Endodermal cell (in vitro differentiated cells): ENCODE measurements at regions not wholly inside any gene's neighbourhood (a gene's known extent, or its start where the extent isn't known, plus 50 kb on each side); places are given as distances from the start of the nearest gene placed in this dataset.

Experiments used
- DNase-seq: peaks from one replicate; pipeline ENCODE4 v3.0.0-alpha.2; 2017
- H3K27ac ChIP-seq: 2 replicates; pipeline ENCODE4 v1.5.1; 2013; ENCODE audit warnings: mild to moderate bottlenecking, low read depth, low read length, moderate library complexity
- H3K27me3 ChIP-seq: 2 replicates; pipeline ENCODE4 v1.6.1; 2013; ENCODE audit warnings: mild to moderate bottlenecking, low read length, moderate library complexity; ENCODE audit not compliant: insufficient read depth, control insufficient read depth, poor library complexity, severe bottlenecking
- H3K36me3 ChIP-seq: 2 replicates; pipeline ENCODE4 v1.7.0; 2013; ENCODE audit warnings: mild to moderate bottlenecking, low read length, moderate library complexity; ENCODE audit not compliant: control insufficient read depth, insufficient read depth
- H3K4me1 ChIP-seq: one replicate; pipeline ENCODE4 v1.7.0; 2013; ENCODE audit warnings: low read length; ENCODE audit not compliant: control insufficient read depth, insufficient read depth
- H3K4me3 ChIP-seq: 2 replicates; pipeline ENCODE4 v1.5.1; 2013; ENCODE audit warnings: mild to moderate bottlenecking, low read length, moderate library complexity
- H3K9ac ChIP-seq: 2 replicates; pipeline ENCODE4 v1.6.1; 2013; ENCODE audit warnings: mild to moderate bottlenecking, low read length, moderate library complexity; ENCODE audit not compliant: poor library complexity, severe bottlenecking; ENCODE audit errors: extremely low read depth
- H3K9me3 ChIP-seq: 2 replicates; pipeline ENCODE4 v1.6.1; 2013; ENCODE audit warnings: mild to moderate bottlenecking, low read length, moderate library complexity; ENCODE audit not compliant: control insufficient read depth
- H3K27ac Mint-ChIP-seq: 2 replicates; pipeline ENCODE4 v1.8.0; 2020; ENCODE audit warnings: mixed read lengths
- H3K27me3 Mint-ChIP-seq: 2 replicates; pipeline ENCODE4 v1.8.0; 2021; ENCODE audit warnings: mild to moderate bottlenecking, mixed read lengths; ENCODE audit not compliant: insufficient read depth
- H3K36me3 Mint-ChIP-seq: 2 replicates; pipeline ENCODE4 v1.8.0; 2020; ENCODE audit warnings: low read depth, mixed read lengths
- H3K4me1 Mint-ChIP-seq: 2 replicates; pipeline ENCODE4 v1.8.0; 2020; ENCODE audit warnings: mixed read lengths
- H3K4me3 Mint-ChIP-seq: 2 replicates; pipeline ENCODE4 v1.8.0; 2020; ENCODE audit warnings: mild to moderate bottlenecking, moderate library complexity, mixed read lengths
- H3K9me3 Mint-ChIP-seq: 2 replicates; pipeline ENCODE4 v1.8.0; 2020; ENCODE audit warnings: mild to moderate bottlenecking, mixed read lengths
- WGBS, 2 experiments: methylation state at CpG; one replicate each; pipeline versions ENCODE4 v1.1.5 to v1.1.7; 2013; ENCODE audit warnings: missing lambda C conversion rate in 2 of 2, mixed read lengths in 1 of 2; ENCODE audit not compliant: insufficient coverage in 1 of 2, insufficient read length in 1 of 2; 5-methylcytosine and 5-hydroxymethylcytosine counted together
- TF ChIP-seq, protein P1 (sequence below): fragments of 200-600 bp; sonication (generic); conservative IDR thresholded peaks from 2 replicates; pipeline ENCODE4 v1.5.0; 2021; ENCODE audit warnings: antibody characterized with exemption, mild to moderate bottlenecking

DNA sequence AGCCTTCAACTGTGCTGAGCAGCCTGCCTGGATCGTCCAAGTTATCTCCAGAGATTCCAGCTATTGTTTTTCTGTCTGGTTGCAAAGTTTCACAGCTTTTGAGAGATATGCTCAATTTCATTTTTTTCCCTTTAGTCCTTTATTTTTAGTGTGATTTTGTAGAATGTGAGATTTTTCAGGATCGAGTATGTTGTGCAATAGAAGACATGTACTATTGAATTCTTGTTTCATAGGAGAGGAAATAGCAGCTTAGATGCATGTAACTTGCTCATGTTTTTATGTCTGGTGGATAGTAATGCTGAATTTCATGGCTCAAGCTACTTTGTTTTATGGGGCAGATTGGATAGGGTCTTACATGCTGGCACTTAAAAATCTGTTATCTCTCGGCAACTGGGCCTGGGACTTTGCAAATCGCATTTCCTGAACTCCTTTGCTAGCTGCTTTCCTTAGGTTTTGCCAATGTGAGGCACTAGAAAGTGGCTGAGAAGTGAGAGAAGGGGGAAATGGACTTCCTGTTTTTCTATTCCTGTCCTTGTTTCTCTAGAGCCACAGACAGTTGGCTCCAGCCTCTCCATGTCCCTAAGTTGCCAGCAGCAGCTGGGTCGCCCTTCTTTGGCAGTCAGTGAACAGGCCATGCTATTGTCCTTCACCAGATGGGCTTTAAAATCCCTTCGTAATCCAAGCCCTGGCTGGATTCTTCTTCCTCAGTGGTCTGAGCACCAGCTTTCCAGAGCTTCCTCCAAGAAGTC, 101.4 kb upstream of the PDE4B start:
- Histone ChIP-seq H3K4me1 (peaks cover 13% of the 10 kb centered on the region), H3K9me3 (peaks cover 2% of the 10 kb centered on the region), H3K9ac (no peak overlapping the region), H3K4me3 (no peak overlapping the region), H3K27me3 (no peaks in the 10 kb centered on the region), H3K36me3 (no peaks in the 10 kb centered on the region), H3K27ac (no peak overlapping the region)
- 87 to 95% methylated on average over 6 of the region's 6 CpGs for WGBS, 2 experiments
- Mint-ChIP-seq H3K27me3 (no peaks in the 10 kb centered on the region), H3K36me3 (no peaks in the 10 kb centered on the region), H3K4me1 (peaks cover 13% of the 10 kb centered on the region), H3K27ac (no peak overlapping the region), H3K9me3 (peaks cover 7% of the 10 kb centered on the region), H3K4me3 (no peak overlapping the region)
- DNase-seq, result no peak
- TF ChIP-seq, protein P1, sequence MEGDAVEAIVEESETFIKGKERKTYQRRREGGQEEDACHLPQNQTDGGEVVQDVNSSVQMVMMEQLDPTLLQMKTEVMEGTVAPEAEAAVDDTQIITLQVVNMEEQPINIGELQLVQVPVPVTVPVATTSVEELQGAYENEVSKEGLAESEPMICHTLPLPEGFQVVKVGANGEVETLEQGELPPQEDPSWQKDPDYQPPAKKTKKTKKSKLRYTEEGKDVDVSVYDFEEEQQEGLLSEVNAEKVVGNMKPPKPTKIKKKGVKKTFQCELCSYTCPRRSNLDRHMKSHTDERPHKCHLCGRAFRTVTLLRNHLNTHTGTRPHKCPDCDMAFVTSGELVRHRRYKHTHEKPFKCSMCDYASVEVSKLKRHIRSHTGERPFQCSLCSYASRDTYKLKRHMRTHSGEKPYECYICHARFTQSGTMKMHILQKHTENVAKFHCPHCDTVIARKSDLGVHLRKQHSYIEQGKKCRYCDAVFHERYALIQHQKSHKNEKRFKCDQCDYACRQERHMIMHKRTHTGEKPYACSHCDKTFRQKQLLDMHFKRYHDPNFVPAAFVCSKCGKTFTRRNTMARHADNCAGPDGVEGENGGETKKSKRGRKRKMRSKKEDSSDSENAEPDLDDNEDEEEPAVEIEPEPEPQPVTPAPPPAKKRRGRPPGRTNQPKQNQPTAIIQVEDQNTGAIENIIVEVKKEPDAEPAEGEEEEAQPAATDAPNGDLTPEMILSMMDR, result no peak

DNA sequence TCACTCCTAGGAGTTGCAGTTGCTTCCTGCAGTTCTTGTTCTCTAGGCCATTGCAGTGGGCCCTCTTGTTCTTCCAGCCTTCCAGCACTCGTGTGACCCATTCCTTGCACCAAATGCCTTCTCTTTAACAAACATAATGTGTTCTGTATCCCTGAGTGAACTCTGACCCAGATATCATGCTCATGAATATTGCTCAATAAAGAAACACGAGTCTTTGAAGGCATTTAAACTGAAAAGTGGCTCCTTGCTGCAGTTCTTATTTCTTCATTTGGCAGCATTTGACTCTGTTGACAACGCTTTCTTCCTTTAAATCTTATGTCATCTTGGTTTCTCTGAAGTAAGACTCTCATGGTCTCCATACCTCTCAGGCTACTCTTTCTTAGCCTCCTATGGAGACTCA, 100.7 kb upstream of the PDE4B start:
- Mint-ChIP-seq H3K27ac (no peak overlapping the region), H3K27me3 (no peaks in the 10 kb centered on the region), H3K4me1 (peaks cover 13% of the 10 kb centered on the region), H3K36me3 (no peaks in the 10 kb centered on the region), H3K4me3 (no peak overlapping the region), H3K9me3 (peaks cover under 1% of the 10 kb centered on the region)
- Histone ChIP-seq H3K4me3 (no peak overlapping the region), H3K9ac (no peak overlapping the region), H3K36me3 (no peaks in the 10 kb centered on the region), H3K4me1 (peaks cover 13% of the 10 kb centered on the region), H3K9me3 (no peaks in the 10 kb centered on the region), H3K27ac (no peak overlapping the region), H3K27me3 (no peaks in the 10 kb centered on the region)
- DNase-seq, result no peak
- 93 to 98% methylated on average over 3 of the region's 3 CpGs for WGBS, 2 experiments
- TF ChIP-seq, protein P1, result no peak

DNA sequence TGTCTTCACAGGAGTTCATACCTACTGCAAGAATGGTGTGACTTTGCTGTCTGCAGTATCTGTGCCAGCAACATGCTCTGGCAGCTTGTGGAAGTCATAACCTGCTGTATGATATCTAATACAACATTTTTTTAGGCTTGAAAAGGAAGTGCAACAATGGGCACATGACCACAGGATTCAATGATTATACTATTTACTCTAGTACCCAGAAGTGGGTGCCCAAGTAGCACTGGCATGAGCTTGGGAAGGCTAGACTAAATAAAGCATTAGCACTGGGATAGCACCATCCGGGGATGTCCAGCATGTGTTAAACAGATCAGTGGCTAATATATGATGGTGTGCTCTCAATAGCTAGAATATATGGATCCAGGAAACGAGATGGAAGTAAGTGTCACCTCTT, 98.6 kb upstream of the PDE4B start:
- WGBS, 2 experiments, result 92 to 100% methylated on average over 1 to 2 of the region's 2 CpGs
- Mint-ChIP-seq H3K4me3 (no peak overlapping the region), H3K36me3 (no peaks in the 10 kb centered on the region), H3K4me1 (peaks cover 3% of the 10 kb centered on the region), H3K27ac (no peak overlapping the region), H3K27me3 (peaks cover 3% of the 10 kb centered on the region), H3K9me3 (no peaks in the 10 kb centered on the region)
- no peak for DNase-seq
- no peaks in the 10 kb centered on the region for H3K36me3 ChIP-seq
- H3K9ac ChIP-seq, result no peak overlapping the region
- H3K27ac ChIP-seq, result no peak overlapping the region
- peaks cover 5% of the 10 kb centered on the region for H3K4me1 ChIP-seq
- H3K27me3 ChIP-seq, result no peaks in the 10 kb centered on the region
- TF ChIP-seq, protein P1, result no peak
- no peaks in the 10 kb centered on the region for H3K9me3 ChIP-seq
- H3K4me3 ChIP-seq, result no peak overlapping the region
